ENCODE measurements at regions not wholly inside any gene's neighbourhood (a gene's known extent, or its start where the extent isn't known, plus 50 kb on each side); places are given as distances from the start of the nearest gene placed in this dataset.
"Not testable (repeated sequence)": the region's sequence is repeated elsewhere in the genome, so short reads cannot be mapped to it uniquely, and the experiment has no call there.

GRCh38 chr6:155861821-155862220 is 406.2 kb upstream of the NOX3 start:
- TF ChIP-seq CTCF (IDR thresholded peaks at IDR 0.05; ENCODE audit: control insufficient read depth, extremely low read depth, insufficient read depth), result no peak
- no peak for DNase-seq (ENCODE audit: low read depth)
- H3K4me3 ChIP-seq (ENCODE audit: low read depth, low read length), result no peak overlapping the region

GRCh38 chr6:155858906-155859305 is 403.3 kb upstream of the NOX3 start:
- not testable (repeated sequence) for H3K4me3 ChIP-seq (ENCODE audit: low read depth, low read length); DNase-seq (ENCODE audit: low read depth)

- H3K4me3 ChIP-seq (ENCODE audit: low read depth, low read length), result no peak overlapping the region
- DNase-seq (ENCODE audit: low read depth), result no peak
- no peak for TF ChIP-seq CTCF (IDR thresholded peaks at IDR 0.05; ENCODE audit: control insufficient read depth, extremely low read depth, insufficient read depth)
Measured at GRCh38 chr6:155854787-155855186, 399.1 kb upstream of the NOX3 start.

GRCh38 chr6:155853011-155853410 is 397.4 kb upstream of the NOX3 start:
- no peak for TF ChIP-seq CTCF (IDR thresholded peaks at IDR 0.05; ENCODE audit: control insufficient read depth, extremely low read depth, insufficient read depth)
- no peak overlapping the region for H3K4me3 ChIP-seq (ENCODE audit: low read depth, low read length)
- DNase-seq (ENCODE audit: low read depth), result no peak

GRCh38 chr6:155850408-155850841 is 394.8 kb upstream of the NOX3 start:
- TF ChIP-seq CTCF (IDR thresholded peaks at IDR 0.05; ENCODE audit: control insufficient read depth, extremely low read depth, insufficient read depth), result no peak
- DNase-seq (ENCODE audit: low read depth), result no peak
- no peak overlapping the region for H3K4me3 ChIP-seq (ENCODE audit: low read depth, low read length)

GRCh38 chr6:155847711-155848110 is 392.1 kb upstream of the NOX3 start:
- H3K4me3 ChIP-seq (ENCODE audit: low read depth, low read length), result no peak overlapping the region
- no peak for TF ChIP-seq CTCF (IDR thresholded peaks at IDR 0.05; ENCODE audit: control insufficient read depth, extremely low read depth, insufficient read depth)
- DNase-seq (ENCODE audit: low read depth), result no peak

GRCh38 chr6:155837474-155837873 is 381.8 kb upstream of the NOX3 start:
- TF ChIP-seq CTCF (IDR thresholded peaks at IDR 0.05; ENCODE audit: control insufficient read depth, extremely low read depth, insufficient read depth), result no peak
- no peak for DNase-seq (ENCODE audit: low read depth)
- H3K4me3 ChIP-seq (ENCODE audit: low read depth, low read length), result no peak overlapping the region

Measured in LNCaP clone FGC (cell line).